MG63 (cell line): ENCODE measurements at regions not wholly inside any gene's neighbourhood (a gene's known extent, or its start where the extent isn't known, plus 50 kb on each side); places are given as distances from the start of the nearest gene placed in this dataset.

Experiments used
- DNase-seq: peaks from one replicate; pipeline ENCODE4 v3.0.0-alpha.2; 2020
- H3K27me3 ChIP-seq: fragments of 250-450 bp; sonication (Bioruptor Pico); 2 replicates; pipeline ENCODE4 v1.5.1; 2020; ENCODE audit warnings: mild to moderate bottlenecking, moderate library complexity
- H3K36me3 ChIP-seq: fragments of 250-450 bp; sonication (Bioruptor Pico); 2 replicates; pipeline ENCODE4 v1.5.1; 2020; ENCODE audit warnings: mild to moderate bottlenecking, moderate library complexity
- H3K4me3 ChIP-seq: fragments of 250-450 bp; sonication (Bioruptor Pico); 2 replicates; pipeline ENCODE4 v1.5.1; 2020; ENCODE audit warnings: mild to moderate bottlenecking, moderate library complexity
- H3K9me3 ChIP-seq: fragments of 250-450 bp; sonication (Bioruptor Pico); 2 replicates; pipeline ENCODE4 v1.5.1; 2020; ENCODE audit warnings: mild to moderate bottlenecking, moderate library complexity

DNA sequence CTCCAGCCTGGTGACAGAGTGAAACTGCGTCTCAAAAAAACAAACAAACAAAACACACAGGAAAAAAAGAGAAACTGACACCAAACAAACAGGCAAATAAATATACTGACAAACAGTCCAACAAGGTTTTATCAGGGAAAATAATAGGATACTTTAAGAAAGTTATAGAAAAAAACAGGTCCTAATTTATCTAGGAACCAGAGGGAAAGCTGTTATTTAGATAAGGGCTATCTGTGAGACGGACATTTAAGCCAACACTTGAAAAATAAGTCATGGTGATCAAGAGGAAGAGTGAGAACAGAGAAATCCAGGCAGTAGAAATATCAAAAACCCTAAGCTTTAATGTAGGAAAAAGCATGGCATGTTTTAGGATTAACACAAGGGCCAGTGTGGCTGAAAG, 68.9 kb downstream of the FAM217A start:
- Histone ChIP-seq H3K9me3 (no peaks in the 10 kb centered on the region), H3K4me3 (no peak overlapping the region), H3K27me3 (no peaks in the 10 kb centered on the region), H3K36me3 (no peaks in the 10 kb centered on the region; the same call in 1 of the 2 replicates)
- DNase-seq = no peak

DNA sequence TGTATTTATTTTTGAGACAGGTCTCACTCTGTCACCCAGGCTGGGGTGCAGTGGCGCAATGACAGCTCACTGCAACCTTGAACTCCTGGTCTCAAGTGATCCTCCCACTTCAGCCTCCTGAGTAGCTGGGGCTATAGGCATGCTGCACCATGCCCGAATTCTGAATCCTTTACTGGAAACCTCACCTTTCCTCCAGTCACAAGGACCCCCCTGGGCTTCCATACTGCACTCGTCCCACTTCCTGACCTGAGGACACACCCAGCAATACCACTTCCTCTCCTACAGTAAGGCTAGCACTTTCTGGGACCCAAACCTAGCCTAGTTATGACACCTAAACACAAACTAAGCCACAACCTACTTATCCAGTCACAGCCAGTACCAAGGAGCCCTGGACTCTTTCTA, 68.2 kb downstream of the FAM217A start:
- no peak for DNase-seq
- Histone ChIP-seq H3K9me3 (no peaks in the 10 kb centered on the region), H3K36me3 (no peaks in the 10 kb centered on the region; the same call in 1 of the 2 replicates), H3K4me3 (no peak overlapping the region), H3K27me3 (no peaks in the 10 kb centered on the region)

DNA sequence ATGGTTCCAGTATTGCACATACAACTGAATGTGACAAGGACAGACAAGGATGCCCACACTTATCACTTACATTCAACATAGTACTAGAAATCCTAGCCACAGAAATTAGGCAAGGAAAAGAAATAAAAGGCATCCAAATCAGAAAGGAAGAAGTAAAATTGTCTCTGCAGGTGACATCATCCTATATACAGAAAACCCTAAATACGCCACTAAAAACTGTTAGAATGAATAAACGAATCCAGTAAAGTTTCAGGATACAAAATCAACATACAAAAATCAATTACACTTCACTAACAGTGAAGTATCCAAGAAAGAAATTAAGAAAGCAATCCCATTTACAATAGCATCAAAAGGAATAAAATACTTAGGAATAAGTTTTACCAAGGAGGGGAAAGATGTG, 66.1 kb downstream of the FAM217A start:
- Histone ChIP-seq H3K27me3 (no peaks in the 10 kb centered on the region), H3K36me3 (no peaks in the 10 kb centered on the region; the same call in 1 of the 2 replicates), H3K4me3 (no peak overlapping the region), H3K9me3 (no peaks in the 10 kb centered on the region)
- no peak for DNase-seq

- no peaks in the 10 kb centered on the region; the same call in 1 of the 2 replicates for H3K36me3 ChIP-seq
- no peaks in the 10 kb centered on the region for H3K9me3 ChIP-seq
- no peaks in the 10 kb centered on the region for H3K27me3 ChIP-seq
- peak overlapping the region; percentile 73 for H3K4me3 ChIP-seq
- no peak for DNase-seq
Observed at GRCh38 chr6:4017058-4017739, 61.7 kb downstream of the FAM217A start.

DNA sequence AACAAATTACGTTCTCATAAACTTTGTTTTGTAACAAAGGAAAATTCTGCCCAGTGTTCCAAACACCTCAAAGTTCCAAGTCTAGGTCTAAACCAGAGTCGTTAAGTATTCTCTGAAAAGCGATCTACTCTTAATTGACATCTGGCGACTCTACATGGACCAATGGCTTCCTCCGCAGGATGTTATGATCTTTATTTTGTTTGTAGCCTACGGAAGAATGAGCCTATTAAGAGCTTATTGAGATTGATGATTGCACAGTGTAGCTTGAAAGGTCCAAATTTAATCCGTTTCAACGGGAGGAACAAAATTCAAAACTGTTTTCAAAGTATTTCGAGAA, 61.1 kb downstream of the FAM217A start:
- Histone ChIP-seq H3K9me3 (no peaks in the 10 kb centered on the region), H3K36me3 (no peaks in the 10 kb centered on the region; the same call in 1 of the 2 replicates), H3K4me3 (peak overlapping the region; percentile 73), H3K27me3 (no peaks in the 10 kb centered on the region)
- DNase-seq = no peak

DNA sequence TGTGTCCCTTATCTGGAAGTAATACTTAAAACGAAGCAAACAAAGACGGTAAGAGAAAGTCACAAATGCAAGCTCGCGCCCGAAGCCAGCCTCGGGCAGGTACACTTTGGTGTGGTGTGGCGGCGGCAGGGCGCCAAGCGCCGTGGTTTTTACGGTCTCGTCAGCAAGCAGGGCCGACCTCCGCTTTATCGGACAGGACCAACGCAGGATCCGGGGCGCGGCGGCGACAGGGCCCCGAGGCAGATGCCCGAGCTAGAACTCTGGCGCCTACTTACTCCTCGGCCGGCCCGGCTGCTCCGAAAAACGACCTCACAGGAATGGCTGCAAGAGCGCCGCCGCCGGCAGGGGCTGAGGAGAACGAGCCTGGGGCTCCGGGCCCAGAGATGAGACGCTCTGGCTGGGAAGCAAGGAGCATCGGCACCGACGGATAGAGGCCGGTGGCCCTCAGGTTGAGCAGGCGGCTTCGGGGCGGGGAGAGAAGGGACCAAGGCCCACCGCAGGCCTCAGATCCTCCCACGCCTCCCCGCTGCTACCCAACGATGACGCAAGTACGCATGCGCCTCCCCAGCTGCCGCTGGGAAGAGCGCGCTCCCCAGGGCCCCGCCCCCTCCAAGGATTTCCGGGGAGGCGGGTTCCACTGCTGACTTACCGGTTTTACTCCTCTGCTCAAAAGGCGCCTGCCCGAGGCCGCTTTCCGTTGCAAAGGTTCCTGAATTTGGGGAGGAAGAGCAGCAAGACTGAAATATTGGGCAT, 60.6 kb downstream of the FAM217A start:
- Histone ChIP-seq H3K4me3 (peak overlapping the region; percentile 73), H3K36me3 (no peaks in the 10 kb centered on the region; the same call in 1 of the 2 replicates), H3K9me3 (no peaks in the 10 kb centered on the region), H3K27me3 (no peaks in the 10 kb centered on the region)
- peak; percentile 91 for DNase-seq
